ENCODE measurements at regions not wholly inside any gene's neighbourhood (a gene's known extent, or its start where the extent isn't known, plus 50 kb on each side); places are given as distances from the start of the nearest gene placed in this dataset.
"Not testable (repeated sequence)": the region's sequence is repeated elsewhere in the genome, so short reads cannot be mapped to it uniquely, and the experiment has no call there.

DNA sequence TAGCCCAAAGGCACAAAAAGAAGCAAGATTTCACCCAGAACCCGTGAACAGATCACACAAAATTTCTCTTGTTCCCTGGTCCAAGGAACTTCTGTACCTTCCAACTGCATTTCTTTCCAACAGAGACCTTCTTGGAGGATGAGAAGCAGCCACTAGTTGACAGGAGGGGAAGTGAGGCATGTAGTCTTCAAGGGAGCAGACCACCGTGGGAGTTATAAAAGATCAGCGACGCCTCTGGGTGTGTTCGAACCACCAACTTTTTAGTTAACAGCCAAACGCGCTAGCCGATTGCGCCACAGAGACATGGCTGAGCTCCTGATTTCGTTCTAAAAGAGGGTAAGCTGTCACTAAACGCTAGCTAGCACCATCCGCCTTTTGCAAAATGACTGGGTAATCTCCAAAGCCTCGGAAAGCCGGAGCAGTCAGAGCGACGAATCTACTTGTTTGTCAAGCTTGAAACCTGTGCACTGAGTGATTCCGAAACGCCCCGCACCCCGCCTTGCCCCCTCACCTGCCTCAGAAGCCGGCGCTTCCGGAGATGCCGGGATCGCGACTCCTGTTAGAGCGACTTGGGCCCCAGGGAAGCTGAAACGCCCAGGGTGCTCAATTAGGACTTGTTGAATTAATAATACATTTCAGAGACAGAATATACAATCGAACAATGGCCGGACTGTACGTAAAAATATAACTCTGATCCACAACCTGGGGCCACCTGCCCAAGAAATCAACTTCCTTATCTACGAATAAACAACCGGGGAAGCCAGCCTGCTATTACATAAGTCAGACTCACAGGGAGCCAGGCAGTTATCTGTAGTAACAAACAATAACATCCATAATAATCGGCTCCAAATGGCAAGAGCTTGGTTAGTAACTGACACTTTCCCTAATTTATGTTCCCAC is 140.1 kb downstream of the FAM72C start:
- not testable (repeated sequence) for H3K27ac ChIP-seq; H3K4me3 ChIP-seq; DNase-seq (ENCODE audit: low spot score); H3K36me3 ChIP-seq; H3K27me3 ChIP-seq; H3K9me3 ChIP-seq; H3K4me1 ChIP-seq

DNA sequence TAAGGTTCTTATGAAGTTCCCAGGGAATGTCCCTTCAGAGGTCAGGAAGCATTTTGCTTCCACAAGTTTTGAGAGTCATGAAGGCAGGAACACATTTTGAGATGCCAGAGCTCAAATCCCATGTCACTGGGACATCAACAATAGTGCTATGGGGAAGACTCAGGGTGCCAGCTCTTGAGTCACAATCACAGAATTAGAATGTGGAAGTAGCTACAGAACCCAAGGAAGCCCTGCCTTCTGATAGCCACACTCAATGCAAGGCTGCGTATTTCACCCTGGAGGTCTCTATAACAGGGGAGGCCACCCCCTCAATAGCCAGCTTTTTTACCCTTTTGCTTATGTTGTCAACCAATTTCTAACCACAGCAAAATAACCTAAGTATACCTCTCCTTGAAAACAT is 145.6 kb downstream of the FAM72C start:
- H3K36me3 ChIP-seq; H3K27ac ChIP-seq; H3K27me3 ChIP-seq; DNase-seq (ENCODE audit: low spot score); H3K4me3 ChIP-seq; H3K9me3 ChIP-seq; H3K4me1 ChIP-seq: not testable (repeated sequence)

- H3K36me3 ChIP-seq; DNase-seq (ENCODE audit: low spot score); H3K27me3 ChIP-seq; H3K4me1 ChIP-seq; H3K4me3 ChIP-seq; H3K9me3 ChIP-seq; H3K27ac ChIP-seq: not testable (repeated sequence)
Observed at GRCh38 chr1:143824266-143824665, 147.5 kb downstream of the FAM72C start.

GRCh38 chr1:143820058-143820457 is 151.7 kb downstream of the FAM72C start:
- not testable (repeated sequence) for H3K36me3 ChIP-seq; H3K4me3 ChIP-seq; DNase-seq (ENCODE audit: low spot score)

GRCh38 chr1:143816369-143816768 is 155.4 kb downstream of the FAM72C start:
- not testable (repeated sequence) for H3K27me3 ChIP-seq; H3K4me1 ChIP-seq; H3K27ac ChIP-seq; H3K36me3 ChIP-seq; DNase-seq (ENCODE audit: low spot score); H3K9me3 ChIP-seq; H3K4me3 ChIP-seq

More at GRCh38 chr1:143820058-143820457, 151.7 kb downstream of the FAM72C start:
- not testable (repeated sequence) for H3K27me3 ChIP-seq, H3K27ac ChIP-seq, H3K4me1 ChIP-seq, H3K9me3 ChIP-seq

DNA sequence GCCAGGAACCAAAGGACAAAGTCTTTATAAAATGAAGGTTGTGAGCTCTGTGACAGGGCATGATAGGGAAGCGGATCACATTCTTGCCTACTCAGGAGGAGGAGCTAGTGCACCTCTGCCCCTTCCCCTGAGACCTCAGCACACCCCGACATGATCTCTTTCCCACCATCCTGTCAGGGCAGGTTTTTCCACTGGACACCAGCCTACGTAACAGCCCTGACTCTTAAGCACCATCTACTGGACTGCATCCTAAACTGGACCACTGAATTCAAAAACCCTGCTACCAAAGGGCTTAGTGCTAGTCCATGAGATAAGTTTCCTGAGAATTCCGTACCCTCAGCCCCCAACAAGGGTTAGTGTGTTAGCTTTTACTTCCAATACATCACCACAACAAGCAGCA is 166.4 kb downstream of the FAM72C start:
- H3K36me3 ChIP-seq; H3K27ac ChIP-seq; DNase-seq (ENCODE audit: low spot score); H3K27me3 ChIP-seq; H3K9me3 ChIP-seq; H3K4me1 ChIP-seq; H3K4me3 ChIP-seq: not testable (repeated sequence)

DNA sequence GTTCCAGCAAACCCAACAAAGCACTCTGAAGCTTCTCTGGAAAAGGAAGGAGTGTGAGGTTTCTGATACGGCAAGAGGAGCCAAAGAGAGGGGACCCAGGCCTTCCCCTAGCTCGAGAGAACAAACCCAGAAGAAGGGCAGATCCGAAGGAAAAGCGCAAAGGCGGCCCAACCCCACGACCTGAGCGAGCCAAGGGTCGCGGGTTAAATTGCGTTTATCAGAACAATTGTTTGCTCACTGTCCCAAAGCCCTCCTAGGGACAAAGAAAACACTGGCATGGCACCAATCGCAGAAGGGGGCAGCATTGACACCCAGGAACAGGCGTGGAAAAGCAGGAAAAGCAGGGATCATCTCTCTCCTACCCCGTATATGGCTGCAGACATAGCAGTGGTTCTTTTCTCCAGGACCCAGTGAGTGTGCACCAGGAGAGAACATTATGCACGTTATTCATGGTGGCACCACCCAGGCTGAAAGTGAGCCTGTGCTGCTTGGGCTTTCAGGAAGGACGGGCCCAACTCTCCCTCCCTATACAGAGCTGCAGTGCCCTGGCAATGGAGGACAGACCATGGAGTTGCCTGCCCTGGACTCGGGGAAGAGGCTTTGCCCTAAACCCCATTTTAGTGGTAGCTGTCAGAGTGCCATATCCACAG is 167.0 kb downstream of the FAM72C start:
- not testable (repeated sequence) for H3K4me3 ChIP-seq; H3K27me3 ChIP-seq; DNase-seq (ENCODE audit: low spot score); H3K27ac ChIP-seq; H3K9me3 ChIP-seq; H3K36me3 ChIP-seq; H3K4me1 ChIP-seq

- not testable (repeated sequence) for H3K9me3 ChIP-seq, H3K4me1 ChIP-seq, H3K27me3 ChIP-seq, H3K27ac ChIP-seq, H3K36me3 ChIP-seq
- peak; percentile 58 for DNase-seq (ENCODE audit: low spot score)
- H3K4me3 ChIP-seq: peak overlapping the region; percentile 15 to 21
Observed at GRCh38 chr1:143803927-143804411, 167.8 kb downstream of the FAM72C start.

- not testable (repeated sequence) for H3K27me3 ChIP-seq; H3K4me3 ChIP-seq; H3K4me1 ChIP-seq; H3K9me3 ChIP-seq; H3K27ac ChIP-seq; H3K36me3 ChIP-seq; DNase-seq (ENCODE audit: low spot score)
Observed at GRCh38 chr1:143803095-143803494, 168.7 kb downstream of the FAM72C start.

DNA sequence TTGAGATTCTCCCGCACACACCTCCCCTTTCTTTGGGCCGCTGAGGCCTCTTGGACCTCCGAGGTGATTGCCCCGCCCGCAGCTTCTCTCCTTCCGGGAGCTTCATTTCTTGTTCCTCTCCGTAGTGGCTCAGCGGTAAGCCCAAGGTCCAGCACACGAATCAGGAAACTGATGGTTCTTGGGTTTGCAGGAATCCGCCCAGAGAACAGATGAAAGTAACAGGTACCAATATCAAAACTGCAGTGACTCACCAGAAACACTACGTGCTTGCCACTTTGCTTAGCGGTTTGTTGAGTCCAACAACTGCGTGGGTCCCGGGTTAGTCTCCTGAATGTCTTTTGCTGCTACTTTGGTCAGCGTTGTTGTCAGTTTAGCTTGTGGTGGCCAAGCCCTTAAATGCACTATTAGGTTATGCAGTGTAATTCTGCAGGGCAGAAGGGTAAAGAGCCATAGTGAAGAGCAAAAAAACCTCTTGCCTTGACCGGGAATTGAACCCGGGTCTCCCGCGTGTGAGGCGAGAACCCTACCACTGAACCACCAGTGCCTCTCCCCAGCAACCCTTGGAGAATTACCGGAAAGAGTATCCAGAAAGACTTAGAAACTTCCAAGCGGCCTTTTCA is 172.1 kb downstream of the FAM72C start:
- H3K4me3 ChIP-seq; H3K9me3 ChIP-seq; H3K4me1 ChIP-seq; DNase-seq (ENCODE audit: low spot score); H3K27ac ChIP-seq; H3K36me3 ChIP-seq; H3K27me3 ChIP-seq: not testable (repeated sequence)

GRCh38 chr1:143796369-143796768 is 175.4 kb downstream of the FAM72C start:
- not testable (repeated sequence) for DNase-seq (ENCODE audit: low spot score); H3K27ac ChIP-seq; H3K9me3 ChIP-seq; H3K4me1 ChIP-seq; H3K36me3 ChIP-seq; H3K27me3 ChIP-seq; H3K4me3 ChIP-seq

GRCh38 chr1:143792047-143792937 is 179.5 kb downstream of the FAM72C start:
- H3K4me3 ChIP-seq; H3K27ac ChIP-seq; H3K27me3 ChIP-seq; H3K9me3 ChIP-seq; DNase-seq (ENCODE audit: low spot score); H3K4me1 ChIP-seq; H3K36me3 ChIP-seq: not testable (repeated sequence)

DNA sequence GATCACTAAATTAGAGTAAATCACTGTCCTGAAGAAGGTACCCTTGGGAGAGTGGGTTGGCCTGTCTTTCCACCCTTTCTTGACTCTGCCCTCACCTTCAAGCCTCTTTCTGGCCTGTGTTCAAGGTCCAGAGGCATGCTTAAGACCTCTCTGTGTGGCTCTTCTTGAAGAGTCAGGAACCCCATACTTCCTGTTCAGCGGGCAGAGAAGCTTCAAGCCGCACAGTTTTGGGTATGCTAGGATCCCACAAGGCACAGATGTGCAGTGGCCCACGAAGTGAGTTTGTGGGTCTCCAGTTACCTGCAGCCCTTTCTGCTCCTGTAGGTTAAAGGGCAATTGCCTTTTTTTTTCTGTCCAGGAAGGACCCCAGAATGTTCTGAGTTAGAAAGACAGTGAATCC is 185.4 kb downstream of the FAM72C start:
- H3K4me1 ChIP-seq; H3K27me3 ChIP-seq; H3K9me3 ChIP-seq; H3K36me3 ChIP-seq; H3K4me3 ChIP-seq; DNase-seq (ENCODE audit: low spot score); H3K27ac ChIP-seq: not testable (repeated sequence)

DNA sequence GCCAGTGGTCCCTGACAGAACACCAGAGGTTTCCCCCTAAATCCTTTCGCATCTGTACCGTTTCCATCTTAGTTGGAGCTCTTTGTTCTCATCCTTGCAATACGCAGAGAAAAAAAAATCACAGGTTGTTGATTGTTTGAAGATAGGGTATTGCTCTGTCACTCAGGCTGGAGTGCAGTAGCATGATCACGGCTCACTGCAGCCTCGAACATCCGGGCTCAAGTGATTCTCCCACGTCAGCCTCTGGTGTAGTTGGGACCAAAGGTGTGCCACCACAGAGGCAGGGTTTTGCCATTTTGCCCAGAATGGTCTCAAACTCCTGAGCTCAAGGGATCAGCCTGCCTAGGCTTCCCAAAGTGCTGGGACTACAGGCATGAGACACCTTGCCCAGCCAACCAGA is 185.9 kb downstream of the FAM72C start:
- H3K27ac ChIP-seq; H3K27me3 ChIP-seq; DNase-seq (ENCODE audit: low spot score); H3K4me1 ChIP-seq; H3K4me3 ChIP-seq; H3K9me3 ChIP-seq; H3K36me3 ChIP-seq: not testable (repeated sequence)

Data from right atrium auricular region (tissue), 2 donors.